NCI-H226 (cell line): ENCODE measurements at regions not wholly inside any gene's neighbourhood (a gene's known extent, or its start where the extent isn't known, plus 50 kb on each side); places are given as distances from the start of the nearest gene placed in this dataset.
A peak's percentile ranks its signal among the peaks of the same experiment; 100 is the strongest.
"Not testable (repeated sequence)": the region's sequence is repeated elsewhere in the genome, so short reads cannot be mapped to it uniquely, and the experiment has no call there.

Experiments
- DNase-seq: peaks from one replicate; pipeline ENCODE4 v3.0.0-alpha.2; 2015

DNA sequence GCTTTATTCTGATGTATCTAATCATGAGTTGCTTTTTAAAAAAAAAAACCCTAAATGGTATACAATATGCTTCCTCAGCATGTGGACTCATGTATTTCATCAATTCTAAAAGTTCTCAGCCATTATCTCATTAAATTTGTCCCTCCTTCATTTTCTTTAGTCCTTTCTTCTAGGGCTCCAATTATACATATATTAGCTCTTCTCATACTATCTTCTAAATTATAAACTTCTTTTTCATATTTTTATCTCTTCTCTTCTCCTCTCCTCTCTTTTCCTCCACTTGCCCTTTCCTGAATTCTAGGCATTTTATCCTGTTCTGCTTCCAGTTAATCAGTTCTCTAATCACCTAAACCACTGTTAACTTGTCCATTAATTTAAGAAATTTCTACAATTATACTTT is 55.0 kb upstream of the IL33 start:
- DNase-seq, result no peak

DNA sequence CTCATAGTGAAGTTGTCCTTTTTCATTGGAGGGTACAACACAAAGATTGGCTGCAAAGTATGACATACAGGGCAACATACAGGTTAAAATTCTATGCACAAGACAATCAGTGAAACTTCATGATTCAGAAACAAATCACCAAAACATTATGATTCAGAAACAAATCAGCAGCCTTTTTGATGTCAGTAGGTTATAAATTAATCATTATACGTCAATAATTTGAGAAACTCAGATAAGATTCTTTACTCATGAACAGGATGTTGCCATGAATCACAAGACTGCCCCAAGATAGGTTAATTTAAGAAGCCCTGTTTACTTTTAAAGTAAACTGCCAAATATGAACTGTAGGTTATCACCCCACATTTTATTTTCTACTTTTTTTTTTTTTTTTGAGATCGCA is 62.2 kb upstream of the IL33 start:
- peak; percentile 63 for DNase-seq

DNA sequence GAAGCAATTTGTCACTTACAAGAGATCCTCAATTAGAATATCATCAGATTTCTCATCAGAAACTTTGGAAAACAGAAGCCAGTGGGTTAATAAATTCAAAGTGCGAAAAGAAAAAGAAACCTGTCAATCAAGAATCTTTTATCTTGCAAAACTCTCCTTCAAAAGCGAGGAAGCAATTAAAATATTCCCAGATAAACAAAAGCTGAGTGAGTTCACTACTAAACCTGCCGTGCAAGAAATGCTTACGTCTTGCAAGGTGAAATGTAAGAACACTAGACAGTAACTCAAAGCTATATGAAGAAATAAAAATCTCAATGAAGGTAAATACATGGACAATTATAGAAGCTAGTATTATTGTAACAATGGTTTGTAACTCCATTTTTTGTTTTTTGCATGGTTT is 62.8 kb upstream of the IL33 start:
- no peak for DNase-seq

DNA sequence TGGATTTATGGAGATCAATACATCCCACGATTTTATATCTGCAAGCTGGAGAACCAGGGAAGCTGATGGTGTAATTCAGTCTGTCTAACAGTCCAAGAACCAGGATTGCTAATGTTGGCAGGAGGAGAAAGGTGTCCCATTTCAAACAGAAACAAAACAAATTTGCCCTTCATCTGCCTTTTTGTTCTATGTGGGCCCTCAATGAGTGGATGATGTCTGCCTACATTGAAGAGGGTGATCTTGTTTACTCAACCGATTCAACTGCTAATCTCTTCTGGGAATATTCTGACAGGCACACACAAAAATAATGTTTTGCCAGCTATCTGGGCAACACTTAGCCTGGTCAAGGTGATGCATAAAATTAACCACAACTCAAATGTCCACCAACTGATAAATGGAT is 65.1 kb upstream of the IL33 start:
- DNase-seq, result no peak

DNA sequence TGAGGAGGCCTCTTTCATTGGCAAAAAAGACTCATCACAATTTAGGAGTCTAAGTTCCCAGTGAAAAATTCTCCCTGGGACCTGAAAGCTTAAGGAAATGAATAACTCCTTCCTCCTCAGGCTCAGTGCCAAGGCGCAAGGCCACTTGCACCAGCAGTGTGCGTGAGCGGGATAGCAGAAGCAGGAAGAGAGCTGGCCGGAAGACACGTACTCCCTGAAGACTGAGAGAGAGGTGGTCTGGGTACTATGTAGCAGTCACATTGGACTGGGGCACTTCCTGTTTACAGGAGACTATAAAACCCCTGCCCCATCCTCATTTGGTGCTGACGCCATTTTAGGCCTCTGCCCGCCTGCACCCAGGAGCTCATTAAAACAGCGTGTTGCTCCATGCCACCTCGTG is 66.3 kb upstream of the IL33 start:
- DNase-seq, result no peak

DNA sequence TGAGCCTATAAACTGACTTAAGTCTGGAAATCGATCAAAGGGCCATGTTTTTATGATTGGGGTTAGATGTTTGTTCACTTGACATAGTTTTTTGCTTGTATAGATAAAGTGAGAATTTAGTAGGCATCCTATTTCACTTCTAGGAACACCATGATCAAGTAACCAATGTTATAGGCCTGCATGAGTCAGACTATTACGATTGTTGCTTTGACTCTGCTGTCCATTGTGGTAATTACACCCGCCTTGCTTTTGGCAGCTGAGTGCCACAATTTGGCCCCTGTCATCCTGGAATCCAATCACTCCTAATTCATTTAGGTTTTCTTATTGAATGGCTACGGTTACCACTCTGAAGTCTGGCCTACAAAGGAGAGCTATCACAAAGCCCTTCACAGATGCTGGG is 67.8 kb upstream of the IL33 start:
- no peak for DNase-seq

DNA sequence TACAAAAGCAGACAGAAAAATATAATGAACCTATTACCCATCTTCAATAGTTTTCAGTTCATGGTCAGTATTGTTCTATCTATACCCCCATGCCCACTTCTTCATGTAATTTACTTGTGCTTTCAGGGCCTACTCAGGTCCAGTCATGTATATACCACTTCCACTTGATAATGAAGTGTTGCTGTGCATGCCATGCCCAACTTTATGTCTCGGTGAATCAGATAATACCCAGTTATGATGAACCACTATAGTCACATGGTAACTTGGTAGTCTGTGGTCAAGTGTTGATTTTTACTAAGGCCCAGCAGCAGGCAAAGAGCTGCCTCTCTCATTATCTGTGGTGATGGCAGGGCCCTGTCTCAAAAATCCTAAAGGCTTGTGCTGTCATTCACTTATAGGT is 70.7 kb upstream of the IL33 start:
- no peak for DNase-seq

DNA sequence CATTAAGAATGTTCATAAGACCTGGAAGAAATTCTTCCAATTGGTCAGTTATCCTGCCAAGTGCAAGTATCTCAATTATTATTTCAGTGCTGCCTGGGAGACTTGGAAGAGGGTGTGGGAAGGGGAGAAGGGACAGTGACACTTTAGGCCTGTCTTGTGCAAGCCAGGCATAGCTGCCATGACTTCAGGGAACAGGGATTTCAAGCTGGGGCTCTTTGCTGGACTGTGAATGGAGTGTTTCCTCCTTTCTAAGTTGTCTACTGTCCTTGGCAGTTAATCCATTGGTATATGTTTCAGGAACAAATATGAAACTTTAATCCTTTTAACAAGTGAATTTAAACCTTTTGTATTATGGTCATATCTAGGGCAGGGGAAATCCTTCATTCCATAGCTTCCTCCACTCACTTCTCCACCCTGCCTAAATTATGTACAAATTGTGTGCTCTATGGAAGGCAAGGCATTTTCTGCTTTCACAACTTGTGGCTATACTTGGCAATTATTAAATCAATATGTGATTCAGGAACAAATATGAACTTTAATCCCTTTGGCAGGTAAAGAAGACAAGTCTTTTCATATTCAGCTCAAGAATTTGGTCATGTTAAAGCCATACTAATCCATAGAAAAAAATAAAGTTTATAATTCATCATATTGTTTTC is 72.7 kb upstream of the IL33 start:
- DNase-seq, result no peak

DNA sequence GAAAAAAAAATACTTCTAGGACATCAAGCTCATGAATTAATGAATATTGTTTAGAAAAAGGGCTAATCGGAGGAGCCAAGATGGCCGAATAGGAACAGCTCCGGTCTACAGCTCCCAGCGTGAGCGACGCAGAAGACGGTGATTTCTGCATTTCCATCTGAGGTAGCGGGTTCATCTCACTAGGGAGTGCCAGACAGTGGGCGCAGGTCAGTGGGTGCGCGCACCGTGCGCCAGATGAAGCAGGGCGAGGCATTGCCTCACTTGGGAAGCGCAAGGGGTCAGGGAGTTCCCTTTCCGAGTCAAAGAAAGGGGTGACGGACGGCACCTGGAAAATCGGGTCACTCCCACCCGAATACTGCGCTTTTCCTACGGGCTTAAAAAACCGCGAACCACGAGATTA is 79.8 kb upstream of the IL33 start:
- DNase-seq, result not testable (repeated sequence)

DNA sequence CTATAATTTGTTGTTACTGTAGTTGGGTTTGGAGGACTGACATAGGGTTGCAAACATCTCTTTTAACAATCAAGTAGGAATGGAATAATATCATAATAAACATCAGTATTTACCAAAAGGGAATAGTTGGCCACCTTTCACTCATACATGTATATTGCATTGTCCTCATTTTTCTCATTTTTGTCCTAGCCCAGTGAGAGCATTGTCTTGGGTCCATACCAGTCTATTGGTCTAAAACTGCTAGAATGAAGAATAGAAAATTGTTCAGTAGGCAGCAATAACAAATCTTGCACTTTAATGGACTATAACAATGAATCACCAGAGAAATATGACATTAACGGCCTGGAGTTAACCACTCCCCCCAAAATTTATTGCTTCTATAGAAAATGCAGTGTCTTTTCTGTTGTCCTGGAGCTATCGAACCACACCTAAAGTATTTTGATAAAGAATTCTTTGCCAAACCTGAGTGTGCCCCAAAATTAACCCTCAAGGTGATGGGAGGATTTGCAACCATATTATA is 80.9 kb upstream of the IL33 start:
- no peak for DNase-seq

DNA sequence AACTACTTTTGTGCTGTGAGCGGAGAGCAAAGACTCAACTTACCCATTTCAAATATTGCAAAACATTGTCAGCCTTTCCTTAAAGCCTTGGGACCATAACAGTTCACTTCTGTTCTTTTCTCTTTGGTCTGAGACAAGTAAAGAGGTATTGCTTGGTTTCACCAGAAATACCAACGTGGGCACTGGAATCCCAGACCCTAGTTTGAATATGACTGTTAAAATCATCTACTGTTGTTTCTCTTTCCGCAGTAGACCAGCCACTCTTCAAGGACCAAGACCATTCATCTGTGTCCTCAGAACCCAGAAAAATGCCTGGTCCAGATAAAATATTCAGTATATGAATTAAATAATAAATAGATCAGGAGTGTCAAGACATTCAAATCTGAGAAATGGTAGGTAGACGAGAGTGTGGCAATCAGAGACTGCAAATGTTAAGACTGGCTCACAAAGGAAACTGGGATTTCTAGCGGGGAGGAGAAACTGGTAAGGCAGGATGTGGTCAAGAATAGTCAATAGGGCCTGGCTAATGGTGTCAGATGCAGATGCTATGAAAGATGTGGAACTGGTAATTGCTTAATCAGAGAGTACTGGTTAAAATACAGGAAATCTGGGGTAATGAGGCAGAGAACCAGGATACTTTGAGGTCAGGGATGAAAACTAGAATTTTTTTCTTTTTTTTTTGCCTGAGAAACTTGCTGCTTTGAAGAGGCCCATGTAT is 82.1 kb upstream of the IL33 start:
- peak; percentile 33 for DNase-seq

DNA sequence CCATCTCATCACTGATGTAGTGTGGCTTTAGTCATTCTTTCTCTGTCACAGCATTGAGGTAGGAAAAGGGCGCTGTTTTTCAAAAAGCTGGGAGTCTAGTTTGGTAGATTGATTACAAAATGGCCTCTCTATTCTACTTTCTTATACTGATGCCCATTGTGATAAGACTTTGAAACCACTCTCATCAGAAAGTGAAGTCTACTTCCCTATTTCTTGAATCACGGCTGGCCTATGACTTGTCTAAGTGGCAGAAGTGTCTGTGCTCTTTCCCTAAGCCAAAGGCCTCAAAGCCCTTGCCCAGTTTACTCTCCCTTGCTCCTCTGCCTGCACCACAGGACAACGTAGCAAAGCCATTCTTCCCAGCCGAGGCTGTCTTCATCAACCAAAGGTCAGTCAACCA is 83.0 kb upstream of the IL33 start:
- DNase-seq, result no peak

DNA sequence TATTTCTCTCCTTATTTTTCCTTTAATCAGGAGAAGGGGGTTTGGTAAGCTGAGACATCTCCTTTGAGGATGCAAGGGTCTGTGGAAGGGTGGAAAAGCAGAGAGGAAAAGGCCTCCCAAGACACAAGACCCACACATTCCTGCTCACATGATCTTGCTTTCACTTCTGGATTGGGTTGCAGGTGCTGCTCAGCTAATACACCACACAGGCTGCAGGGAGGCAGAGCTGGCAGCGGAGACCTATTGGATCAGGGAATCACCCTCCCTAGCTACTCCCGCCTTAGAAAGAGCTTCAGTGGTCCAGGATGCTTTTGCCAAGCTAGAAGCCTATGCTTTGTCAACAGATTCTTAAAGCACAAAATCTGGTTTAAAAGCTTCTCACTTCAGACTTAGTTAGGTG is 87.6 kb upstream of the IL33 start:
- DNase-seq, result no peak

DNA sequence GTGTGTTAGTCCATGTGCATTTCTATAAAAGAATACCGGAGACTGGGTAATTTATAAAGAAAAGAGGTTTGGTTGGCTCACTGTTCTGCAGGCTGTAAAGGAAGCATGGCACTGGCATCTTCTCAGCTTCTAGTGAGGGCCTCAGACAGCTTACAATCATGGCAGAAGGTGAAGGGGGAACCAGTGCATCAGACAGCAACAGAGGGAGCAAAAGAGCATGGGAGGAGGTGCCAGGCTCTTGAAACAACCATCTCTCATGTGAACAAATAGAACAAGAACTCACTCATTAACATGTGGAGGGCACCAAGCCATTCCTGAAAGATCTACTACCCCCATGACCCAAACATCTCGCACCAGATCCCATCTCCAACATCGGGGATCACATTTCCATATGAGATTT is 89.2 kb upstream of the IL33 start:
- no peak for DNase-seq

DNA sequence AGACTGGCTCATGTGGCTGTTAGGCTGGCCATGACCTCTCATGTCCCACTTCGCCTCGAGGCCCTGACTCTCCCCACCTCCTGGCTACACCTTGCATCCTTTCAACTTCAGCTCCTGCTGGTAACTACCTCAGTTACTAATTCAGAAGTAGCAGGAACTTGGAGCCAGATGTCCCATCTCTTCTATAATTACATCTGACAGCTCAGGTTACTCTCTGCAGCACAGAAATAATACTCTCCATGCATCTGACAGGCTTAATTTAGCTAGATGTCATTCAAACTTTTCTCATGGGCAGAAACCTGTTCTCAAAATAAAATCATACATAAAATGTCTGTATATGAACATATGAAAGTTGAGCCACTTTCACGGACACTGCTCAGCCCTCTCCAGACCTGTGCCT is 92.2 kb upstream of the IL33 start:
- DNase-seq, result no peak

DNA sequence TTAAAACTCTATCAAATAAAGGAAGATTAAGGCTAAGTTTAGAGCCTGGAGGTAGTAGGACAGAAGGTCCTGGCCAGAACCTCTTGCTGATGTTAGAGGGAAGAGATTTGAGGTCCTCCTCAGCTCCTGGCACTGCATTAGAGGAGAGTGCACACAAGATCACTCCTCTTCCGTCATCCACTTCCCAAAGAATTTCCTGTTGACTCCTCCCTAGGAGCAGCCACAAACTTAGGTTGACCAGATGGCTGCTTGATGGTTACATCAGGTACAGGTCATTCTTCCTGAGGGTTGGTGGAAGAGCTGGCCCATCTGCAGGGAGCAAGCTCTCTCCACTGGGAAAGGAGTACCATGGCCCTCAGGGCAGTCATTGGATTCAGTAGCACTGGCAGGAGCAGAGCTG is 93.9 kb upstream of the IL33 start:
- no peak for DNase-seq

DNA sequence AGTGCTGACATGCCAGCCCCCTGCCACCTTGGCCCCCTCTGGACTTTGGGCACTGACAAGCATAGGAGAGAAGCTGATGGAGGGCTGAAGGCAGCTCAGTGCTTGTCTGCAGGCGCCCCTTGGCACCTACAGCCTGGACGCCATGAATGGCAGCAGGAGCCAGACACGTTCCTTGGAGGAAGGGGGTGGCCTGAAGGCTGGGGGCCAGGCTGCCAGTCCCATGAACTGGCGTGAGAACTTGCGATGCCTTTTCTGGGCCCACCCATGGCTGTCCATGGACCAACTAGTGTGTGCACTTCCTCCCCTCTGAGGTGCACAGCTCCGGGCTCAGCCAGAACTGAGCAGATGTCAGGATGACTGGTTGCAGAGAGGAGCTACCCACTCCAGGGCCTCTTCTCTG is 99.0 kb upstream of the RANBP6 start:
- DNase-seq, result no peak

DNA sequence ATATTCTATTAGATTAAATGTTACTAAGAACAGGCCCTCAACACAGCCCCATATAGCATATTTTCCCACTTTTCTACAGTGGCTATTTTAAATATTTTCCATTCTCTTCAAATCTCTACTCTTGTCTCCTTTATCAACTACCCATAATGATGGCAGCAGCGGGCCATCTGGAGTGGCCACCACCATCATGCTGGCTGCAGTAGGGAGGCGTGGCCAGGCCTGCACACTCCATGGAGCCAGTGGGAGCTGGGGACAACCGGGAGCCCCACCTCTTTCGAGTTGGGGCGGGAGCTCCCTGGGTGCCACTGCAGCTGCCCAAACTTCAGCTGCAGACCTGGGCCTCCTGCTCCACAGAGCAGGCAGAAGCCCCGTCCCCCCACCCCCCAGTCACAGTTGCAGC is 98.4 kb upstream of the RANBP6 start:
- no peak for DNase-seq

DNA sequence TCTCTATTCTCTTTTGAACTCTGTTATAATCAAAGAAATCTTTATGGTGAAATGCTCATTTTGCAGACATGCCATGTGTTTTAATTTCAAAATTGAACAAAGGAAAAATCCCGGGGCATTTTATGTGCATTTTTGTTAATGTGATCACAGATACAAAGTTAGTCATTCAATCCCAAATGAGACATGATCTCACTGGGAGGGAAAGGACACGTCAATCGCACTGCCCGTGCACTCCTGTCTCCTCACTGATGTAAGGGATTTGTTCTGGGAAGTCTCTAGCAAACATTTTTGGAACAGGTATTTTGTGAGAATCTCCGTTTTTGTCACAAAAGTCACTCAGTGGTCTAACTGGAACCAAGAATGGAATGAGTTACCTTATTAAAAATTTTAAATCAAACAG is 97.9 kb upstream of the RANBP6 start:
- no peak for DNase-seq

DNA sequence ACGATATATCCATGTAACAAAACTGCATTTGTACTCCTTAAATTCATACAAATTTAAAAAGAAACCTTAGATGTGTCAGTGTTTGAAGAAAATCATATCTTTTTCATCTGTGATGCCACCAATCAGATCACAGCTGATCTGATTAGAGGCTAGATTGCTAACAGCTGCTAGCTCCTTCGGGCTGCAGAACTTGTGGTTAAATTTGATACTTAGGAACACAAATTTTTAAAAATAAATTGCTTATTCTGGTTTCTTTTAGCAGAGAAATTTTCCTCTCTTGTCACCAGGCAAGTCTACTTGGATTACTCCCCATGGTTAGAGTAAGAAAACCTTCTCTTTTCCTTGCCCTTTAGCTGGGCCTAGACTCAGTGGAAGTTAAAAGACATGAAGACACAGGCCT is 94.6 kb upstream of the RANBP6 start:
- no peak for DNase-seq

DNA sequence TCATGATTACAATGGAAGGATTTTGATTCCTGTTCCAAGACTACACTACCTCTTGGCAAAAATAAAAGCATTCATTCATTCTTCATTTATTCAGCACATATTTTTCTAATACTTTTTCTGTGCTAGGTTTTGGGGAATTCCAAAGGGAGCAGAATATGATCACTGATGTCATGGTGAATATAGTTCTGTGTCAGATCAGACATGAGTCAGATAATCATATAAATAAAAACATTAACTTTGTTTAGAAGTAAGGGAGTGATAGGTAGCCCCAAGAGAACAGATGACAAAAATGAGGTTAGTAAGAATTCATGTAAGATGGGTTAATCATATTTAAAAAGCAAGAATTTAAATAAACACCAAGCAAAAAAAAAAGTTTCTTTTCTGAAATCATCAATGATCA is 94.1 kb upstream of the RANBP6 start:
- DNase-seq, result no peak

DNA sequence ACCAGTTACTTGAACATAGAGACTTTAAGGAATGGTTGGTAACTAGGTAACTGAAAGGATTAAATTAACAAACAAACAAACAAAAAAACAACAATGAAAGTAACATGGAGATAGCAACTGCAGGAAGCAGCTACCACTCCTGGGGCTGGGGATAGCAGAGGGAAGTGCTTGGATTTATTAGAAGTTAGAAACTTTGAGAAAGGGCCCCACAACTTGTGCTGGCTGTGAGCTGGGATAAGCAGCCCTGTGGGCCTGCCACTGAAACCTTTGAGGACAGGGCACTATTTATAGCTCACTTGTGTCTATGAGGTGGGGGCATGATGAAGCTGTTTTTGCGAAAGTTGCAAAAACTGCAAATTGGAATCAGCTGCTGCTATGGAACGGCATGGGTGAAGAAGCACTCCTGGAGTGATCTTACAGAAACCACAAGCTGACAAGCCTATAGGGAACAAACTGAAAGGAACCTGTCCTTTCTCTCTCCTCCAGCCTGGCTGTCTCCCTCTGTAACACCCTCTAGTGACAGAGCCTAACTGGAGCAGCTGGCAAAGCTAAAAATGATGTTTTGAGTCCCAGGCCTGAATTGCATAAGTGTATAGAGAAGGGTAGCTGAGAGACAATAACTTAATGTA is 91.4 kb upstream of the RANBP6 start:
- no peak for DNase-seq

DNA sequence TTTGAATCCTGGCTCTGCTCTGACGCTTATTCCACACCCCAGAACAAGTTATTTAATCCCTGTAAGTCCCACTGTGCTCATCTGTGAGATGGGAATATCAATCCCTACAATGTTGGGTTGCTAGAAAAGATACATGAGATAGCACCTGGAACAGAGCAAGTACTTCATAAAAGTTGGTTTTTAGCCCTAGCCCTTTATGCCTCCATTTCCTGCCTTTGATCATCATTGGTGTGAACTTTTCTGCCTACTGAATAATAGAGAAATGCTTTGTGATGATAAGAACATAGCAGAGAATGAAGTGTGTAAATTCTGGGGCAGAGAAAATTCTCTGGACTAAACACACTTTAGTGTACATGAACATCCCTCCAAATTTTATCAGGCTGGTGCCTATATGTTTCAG is 90.3 kb upstream of the RANBP6 start:
- no peak for DNase-seq

DNA sequence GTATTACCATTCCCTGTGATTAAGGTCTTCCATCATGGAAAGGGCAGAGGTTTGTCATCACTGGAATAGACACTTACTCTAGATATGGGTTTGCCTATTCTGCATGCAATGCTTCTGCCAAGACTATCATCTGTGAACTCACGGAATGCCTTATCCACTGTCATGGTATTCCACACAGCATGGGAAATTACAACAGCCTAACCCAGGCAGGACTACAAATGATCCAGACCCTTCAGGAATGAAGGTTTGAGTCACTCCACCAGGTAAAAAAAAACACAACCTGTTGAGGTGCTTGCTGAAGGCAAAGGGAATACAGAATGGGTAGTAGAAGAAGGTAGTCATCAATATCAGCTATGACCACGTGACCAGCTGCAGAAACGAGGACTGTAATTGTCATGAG is 89.0 kb upstream of the RANBP6 start:
- DNase-seq, result not testable (repeated sequence)
